Neural progenitor cell (in vitro differentiated cells): ENCODE measurements at regions not wholly inside any gene's neighbourhood (a gene's known extent, or its start where the extent isn't known, plus 50 kb on each side); places are given as distances from the start of the nearest gene placed in this dataset.

ENCODE experiments used
- DNase-seq: peaks from one replicate; pipeline ENCODE4 v3.0.0-alpha.2; 2016; ENCODE audit warnings: low spot score
- H2AFZ ChIP-seq: fragments of 200-600 bp; sonication (generic); replicated peaks from 2 replicates; pipeline ENCODE4 v1.6.1; 2016; ENCODE audit warnings: antibody characterized with exemption
- H3F3A ChIP-seq: fragments of 200-600 bp; sonication (generic); 2 replicates; pipeline ENCODE4 v1.6.1; 2016; ENCODE audit warnings: antibody characterized with exemption, low read depth
- H3K27ac ChIP-seq: fragments of 200-600 bp; sonication (generic); 2 replicates; pipeline ENCODE4 v1.5.1; 2016; ENCODE audit warnings: mild to moderate bottlenecking
- H3K27me3 ChIP-seq: fragments of 200-600 bp; sonication (generic); 2 replicates; pipeline ENCODE4 v1.6.1; 2016; ENCODE audit warnings: mild to moderate bottlenecking, moderate library complexity
- H3K36me3 ChIP-seq: fragments of 200-600 bp; sonication (generic); 2 replicates; pipeline ENCODE4 v1.5.1; 2016
- H3K4me1 ChIP-seq: fragments of 200-600 bp; sonication (generic); 2 replicates; pipeline ENCODE4 v1.6.1; 2016; ENCODE audit warnings: mixed run types
- H3K4me2 ChIP-seq: fragments of 200-600 bp; sonication (generic); 2 replicates; pipeline ENCODE4 v1.6.1; 2016
- H3K4me3 ChIP-seq: fragments of 200-600 bp; sonication (generic); 2 replicates; pipeline ENCODE4 v1.5.1; 2016
- H3K79me2 ChIP-seq: fragments of 200-600 bp; sonication (generic); 2 replicates; pipeline ENCODE4 v1.6.1; 2016; ENCODE audit warnings: low read depth
- H3K9ac ChIP-seq: fragments of 200-600 bp; sonication (generic); 2 replicates; pipeline ENCODE4 v1.6.1; 2016
- H3K9me3 ChIP-seq: fragments of 200-600 bp; sonication (generic); 2 replicates; pipeline ENCODE4 v1.5.1; 2016; ENCODE audit warnings: low read depth
- H4K20me1 ChIP-seq: fragments of 200-600 bp; sonication (generic); 2 replicates; pipeline ENCODE4 v1.6.1; 2016; ENCODE audit warnings: low read depth
- H3K27ac Mint-ChIP-seq: 3 replicates; pipeline ENCODE4 v1.8.0; 2021; ENCODE audit warnings: mixed read lengths
- H3K27me3 Mint-ChIP-seq: 2 replicates; pipeline ENCODE4 v1.8.0; 2022; ENCODE audit warnings: low read depth, mild to moderate bottlenecking, inconsistent platforms, moderate library complexity, mixed read lengths; ENCODE audit not compliant: insufficient read depth
- H3K36me3 Mint-ChIP-seq: 3 replicates; pipeline ENCODE4 v1.8.0; 2021; ENCODE audit warnings: mixed read lengths
- H3K4me1 Mint-ChIP-seq: 3 replicates; pipeline ENCODE4 v1.8.0; 2021; ENCODE audit warnings: mixed read lengths
- H3K4me3 Mint-ChIP-seq: 3 replicates; pipeline ENCODE4 v1.8.0; 2021; ENCODE audit warnings: mild to moderate bottlenecking, moderate library complexity, mixed read lengths
- H3K9me3 Mint-ChIP-seq: 3 replicates; pipeline ENCODE4 v1.8.0; 2020; ENCODE audit warnings: mixed read lengths
- CTCF ChIP-seq: fragments of 200-600 bp; sonication (generic); IDR thresholded peaks from 2 replicates; pipeline ENCODE4 v1.5.1; 2017; ENCODE audit warnings: antibody characterized with exemption, mild to moderate bottlenecking
- EZH2 ChIP-seq: fragments of 200-600 bp; sonication (generic); IDR thresholded peaks from 2 replicates; pipeline ENCODE4 v1.6.1; 2017; ENCODE audit warnings: antibody characterized with exemption, mild to moderate bottlenecking, moderate library complexity
- EZH2phosphoT487 ChIP-seq: fragments of 200-600 bp; sonication (generic); IDR thresholded peaks from 2 replicates; pipeline ENCODE4 v1.6.1; 2017; ENCODE audit warnings: antibody characterized with exemption

GRCh38 chr11:126124231-126124661 lies 61.6 kb upstream of the CDON start:
- H3K4me2 ChIP-seq: no peak overlapping the region
- H3K36me3 ChIP-seq: no peaks in the 10 kb centered on the region
- H3K9me3 ChIP-seq: no peaks in the 10 kb centered on the region
- no peaks in the 10 kb centered on the region for H3K4me1 ChIP-seq
- no peaks in the 10 kb centered on the region for H3F3A ChIP-seq
- Mint-ChIP-seq H3K27ac (peak overlapping the region; percentile 18), H3K9me3 (peaks cover 2% of the 10 kb centered on the region), H3K4me3 (no peak overlapping the region), H3K27me3 (peaks cover 14% of the 10 kb centered on the region), H3K36me3 (no peaks in the 10 kb centered on the region), H3K4me1 (peaks cover 39% of the 10 kb centered on the region)
- H3K27me3 ChIP-seq: no peaks in the 10 kb centered on the region
- no peak overlapping the region for H3K27ac ChIP-seq
- no peak overlapping the region for H3K9ac ChIP-seq
- no peak overlapping the region for H3K4me3 ChIP-seq
- no peak overlapping the region for H2AFZ ChIP-seq
- TF ChIP-seq CTCF (no peak), EZH2phosphoT487 (no peak), EZH2 (no peak)
- H4K20me1 ChIP-seq: no peaks in the 10 kb centered on the region
- H3K79me2 ChIP-seq: no peaks in the 10 kb centered on the region
- no peak for DNase-seq

- no peak overlapping the region for H3K4me3 ChIP-seq
- no peaks in the 10 kb centered on the region for H3K79me2 ChIP-seq
- no peaks in the 10 kb centered on the region for H3F3A ChIP-seq
- Mint-ChIP-seq H3K36me3 (no peaks in the 10 kb centered on the region), H3K27ac (no peak overlapping the region), H3K9me3 (peaks cover 2% of the 10 kb centered on the region), H3K4me3 (no peak overlapping the region), H3K27me3 (peaks cover 17% of the 10 kb centered on the region), H3K4me1 (peaks cover 44% of the 10 kb centered on the region)
- H4K20me1 ChIP-seq: no peaks in the 10 kb centered on the region
- H3K36me3 ChIP-seq: no peaks in the 10 kb centered on the region
- H3K4me1 ChIP-seq: no peaks in the 10 kb centered on the region
- DNase-seq: no peak
- H3K9ac ChIP-seq: no peak overlapping the region
- no peaks in the 10 kb centered on the region for H3K27me3 ChIP-seq
- H2AFZ ChIP-seq: no peak overlapping the region
- H3K9me3 ChIP-seq: no peaks in the 10 kb centered on the region
- H3K4me2 ChIP-seq: no peak overlapping the region
- no peak overlapping the region for H3K27ac ChIP-seq
- TF ChIP-seq EZH2phosphoT487 (no peak), EZH2 (no peak), CTCF (no peak)
Measured at GRCh38 chr11:126123686-126124085, 61.0 kb upstream of the CDON start.

- no peak overlapping the region for H3K27ac Mint-ChIP-seq
Measured at GRCh38 chr11:126122863-126123262, 60.2 kb upstream of the CDON start.

More at GRCh38 chr11:126122863-126123262, 60.2 kb upstream of the CDON start:
- TF ChIP-seq EZH2phosphoT487: no peak
- no peak for TF ChIP-seq CTCF
- TF ChIP-seq EZH2: no peak
- Mint-ChIP-seq H3K27me3 (peaks cover 17% of the 10 kb centered on the region), H3K4me1 (peaks cover 41% of the 10 kb centered on the region), H3K9me3 (peaks cover 2% of the 10 kb centered on the region), H3K4me3 (no peak overlapping the region), H3K36me3 (no peaks in the 10 kb centered on the region)
- no peak overlapping the region for H3K4me3 ChIP-seq
- no peak overlapping the region for H3K9ac ChIP-seq
- H3K36me3 ChIP-seq: no peaks in the 10 kb centered on the region
- H3K4me2 ChIP-seq: no peak overlapping the region
- DNase-seq: no peak
- H4K20me1 ChIP-seq: no peaks in the 10 kb centered on the region
- H3K79me2 ChIP-seq: no peaks in the 10 kb centered on the region
- H3K27me3 ChIP-seq: no peaks in the 10 kb centered on the region
- H3K9me3 ChIP-seq: no peaks in the 10 kb centered on the region
- no peaks in the 10 kb centered on the region for H3F3A ChIP-seq
- no peak overlapping the region for H3K27ac ChIP-seq
- no peaks in the 10 kb centered on the region for H3K4me1 ChIP-seq
- H2AFZ ChIP-seq: no peak overlapping the region
